ENCODE measurements at regions not wholly inside any gene's neighbourhood (a gene's known extent, or its start where the extent isn't known, plus 50 kb on each side); places are given as distances from the start of the nearest gene placed in this dataset.

GRCh38 chr3:166900866-166901577, 479.1 kb downstream of the ZBBX start:
- CTCF ChIA-PET = interaction anchor here (0.6 kb wide), 1 partner anchor 124 kb away, joined by 3 read pairs; no protein-coding TSS in a partner anchor
- H3K9me3 ChIP-seq (ENCODE audit: low read length) = no peaks in the 10 kb centered on the region
- DNase-seq = peak; percentile 40
- no peak overlapping the region for H3K9ac ChIP-seq (ENCODE audit: low read length)
- no peaks in the 10 kb centered on the region for H3K36me3 ChIP-seq (ENCODE audit: low read depth, low read length)
- H3K4me2 ChIP-seq (ENCODE audit: low read length) = no peak overlapping the region
- H3K4me3 ChIP-seq (ENCODE audit: low read length) = no peak overlapping the region
- no peak overlapping the region for H2AFZ ChIP-seq (ENCODE audit: low read length)
- TF ChIP-seq CTCF (conservative IDR thresholded peaks at IDR 0.05; ENCODE audit: low read depth, low read length) = no peak
- no peak for TF ChIP-seq EZH2phosphoT487 (IDR thresholded peaks at IDR 0.05; ENCODE audit: borderline replicate concordance, low read length)
- TF ChIP-seq EZH2 (IDR thresholded peaks at IDR 0.05; ENCODE audit: low read length, unreplicated experiment) = no peak
- intact Hi-C loops (cut with micrococcal nuclease) = loop anchor here (5.0 to 10.0 kb wide), 3 partner anchors 206 to 451 kb away; no protein-coding TSS in a partner anchor
- POLR2A ChIA-PET (ENCODE audit: unreplicated experiment) = no interaction called here
- H3K4me1 ChIP-seq (ENCODE audit: insufficient read depth, low read length) = no peaks in the 10 kb centered on the region
- H3K79me2 ChIP-seq (ENCODE audit: low read length) = no peaks in the 10 kb centered on the region
- no TSS peak for BruUV-seq (replicated peaks)
- H3K9me2 ChIP-seq (replicated peaks; ENCODE audit: low read length) = no peaks in the 10 kb centered on the region
- no peaks in the 10 kb centered on the region for H3F3A ChIP-seq (ENCODE audit: low read length, unreplicated experiment)
- H4K20me1 ChIP-seq (ENCODE audit: low read length) = no peaks in the 10 kb centered on the region
- no peaks in the 10 kb centered on the region for H3K27me3 ChIP-seq (ENCODE audit: low read length)
- ATAC-seq = peak; percentile 33; the same call in 1 of the 2 replicates
- no peak overlapping the region for H3K27ac ChIP-seq (ENCODE audit: low read length)

- Histone ChIP-seq H3K36me3 (ENCODE audit: low read depth, low read length) (no peaks in the 10 kb centered on the region), H2AFZ (ENCODE audit: low read length) (no peak overlapping the region), H3K9me3 (ENCODE audit: low read length) (no peaks in the 10 kb centered on the region), H3K9me2 (replicated peaks; ENCODE audit: low read length) (no peaks in the 10 kb centered on the region), H3K9ac (ENCODE audit: low read length) (no peak overlapping the region), H3K4me3 (ENCODE audit: low read length) (no peak overlapping the region), H4K20me1 (ENCODE audit: low read length) (no peaks in the 10 kb centered on the region), H3K79me2 (ENCODE audit: low read length) (no peaks in the 10 kb centered on the region), H3F3A (ENCODE audit: low read length, unreplicated experiment) (no peaks in the 10 kb centered on the region), H3K4me2 (ENCODE audit: low read length) (no peak overlapping the region), H3K27me3 (ENCODE audit: low read length) (no peaks in the 10 kb centered on the region), H3K4me1 (ENCODE audit: insufficient read depth, low read length) (no peaks in the 10 kb centered on the region), H3K27ac (ENCODE audit: low read length) (no peak overlapping the region)
- CTCF ChIA-PET = no interaction called here
- BruUV-seq (replicated peaks) = no TSS peak
- ATAC-seq (no peak), DNase-seq (no peak)
- TF ChIP-seq EZH2 (IDR thresholded peaks at IDR 0.05; ENCODE audit: low read length, unreplicated experiment) (no peak), EZH2phosphoT487 (IDR thresholded peaks at IDR 0.05; ENCODE audit: borderline replicate concordance, low read length) (no peak), CTCF (conservative IDR thresholded peaks at IDR 0.05; ENCODE audit: low read depth, low read length) (no peak)
- intact Hi-C loops (cut with micrococcal nuclease) = no loop called here
- POLR2A ChIA-PET (ENCODE audit: unreplicated experiment) = no interaction called here
These were observed 482.3 kb downstream of the ZBBX start for GRCh38 chr3:166897811-166898210.

- ATAC-seq (no peak), DNase-seq (peak; percentile 10)
- no TSS peak for BruUV-seq (replicated peaks)
- no peak overlapping the region for H3K4me2 ChIP-seq (ENCODE audit: low read length)
- no peaks in the 10 kb centered on the region for H3K9me3 ChIP-seq (ENCODE audit: low read length)
- no peaks in the 10 kb centered on the region for H3K4me1 ChIP-seq (ENCODE audit: insufficient read depth, low read length)
- H4K20me1 ChIP-seq (ENCODE audit: low read length) = no peaks in the 10 kb centered on the region
- no peaks in the 10 kb centered on the region for H3K79me2 ChIP-seq (ENCODE audit: low read length)
- no peak overlapping the region for H2AFZ ChIP-seq (ENCODE audit: low read length)
- H3K9ac ChIP-seq (ENCODE audit: low read length) = no peak overlapping the region
- ChIA-PET CTCF (no interaction called here), POLR2A (ENCODE audit: unreplicated experiment) (no interaction called here)
- no peak overlapping the region for H3K4me3 ChIP-seq (ENCODE audit: low read length)
- H3K9me2 ChIP-seq (replicated peaks; ENCODE audit: low read length) = no peaks in the 10 kb centered on the region
- intact Hi-C loops (cut with micrococcal nuclease) = no loop called here
- H3K27ac ChIP-seq (ENCODE audit: low read length) = no peak overlapping the region
- TF ChIP-seq EZH2phosphoT487 (IDR thresholded peaks at IDR 0.05; ENCODE audit: borderline replicate concordance, low read length) = no peak
- no peak for TF ChIP-seq EZH2 (IDR thresholded peaks at IDR 0.05; ENCODE audit: low read length, unreplicated experiment)
- TF ChIP-seq CTCF (conservative IDR thresholded peaks at IDR 0.05; ENCODE audit: low read depth, low read length) = no peak
- no peaks in the 10 kb centered on the region for H3K36me3 ChIP-seq (ENCODE audit: low read depth, low read length)
- no peaks in the 10 kb centered on the region for H3K27me3 ChIP-seq (ENCODE audit: low read length)
- no peaks in the 10 kb centered on the region for H3F3A ChIP-seq (ENCODE audit: low read length, unreplicated experiment)
These were observed 490.9 kb downstream of the ZBBX start for GRCh38 chr3:166889241-166889640.
